Activated CD8-positive, alpha-beta memory T cell treated with anti-CD3 and anti-CD28 coated beads for 4 hours (primary cell): ENCODE measurements at regions not wholly inside any gene's neighbourhood (a gene's known extent, or its start where the extent isn't known, plus 50 kb on each side); places are given as distances from the start of the nearest gene placed in this dataset.

ENCODE experiments used
- DNase-seq, 2 donors: peaks; one replicate each; pipeline ENCODE4 v3.0.0-alpha.2; 2020; ENCODE audit warnings: low read depth in 2 of 2

GRCh38 chr6:26216359-26216885, 129.2 kb downstream of the HFE start:
- DNase-seq, result peak in 1 of 2 donors; percentile 54

DNA sequence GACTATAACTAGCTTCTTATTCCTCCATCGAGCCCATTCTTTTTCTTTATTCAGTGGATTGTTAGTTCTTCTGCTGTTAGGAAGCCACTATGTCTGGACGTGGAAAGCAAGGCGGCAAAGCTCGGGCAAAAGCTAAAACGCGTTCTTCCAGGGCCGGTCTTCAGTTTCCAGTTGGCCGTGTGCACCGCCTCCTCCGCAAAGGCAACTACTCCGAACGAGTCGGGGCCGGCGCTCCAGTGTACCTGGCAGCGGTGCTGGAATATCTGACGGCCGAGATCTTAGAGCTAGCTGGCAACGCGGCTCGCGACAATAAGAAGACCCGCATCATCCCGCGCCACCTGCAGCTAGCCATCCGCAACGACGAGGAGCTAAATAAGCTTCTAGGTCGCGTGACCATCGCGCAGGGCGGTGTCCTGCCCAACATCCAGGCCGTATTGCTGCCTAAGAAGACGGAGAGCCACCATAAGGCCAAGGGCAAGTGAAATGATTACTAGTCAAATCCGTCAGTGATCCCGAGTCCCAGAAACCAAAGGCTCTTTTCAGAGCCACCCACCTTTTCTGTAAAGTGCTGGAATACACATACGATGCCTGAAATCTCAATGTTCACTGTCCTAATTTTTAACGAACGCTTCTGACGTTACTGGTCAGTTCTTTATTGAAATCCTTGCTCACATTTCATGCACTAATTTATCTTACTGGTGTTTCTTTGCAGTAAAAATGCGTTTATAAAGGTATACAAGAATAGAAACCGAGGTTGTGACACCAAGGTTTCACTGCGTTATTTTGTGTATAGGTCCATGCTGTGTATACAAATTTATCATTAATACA, 129.9 kb downstream of the HFE start:
- DNase-seq, result peak in 1 of 2 donors; percentile 51

DNA sequence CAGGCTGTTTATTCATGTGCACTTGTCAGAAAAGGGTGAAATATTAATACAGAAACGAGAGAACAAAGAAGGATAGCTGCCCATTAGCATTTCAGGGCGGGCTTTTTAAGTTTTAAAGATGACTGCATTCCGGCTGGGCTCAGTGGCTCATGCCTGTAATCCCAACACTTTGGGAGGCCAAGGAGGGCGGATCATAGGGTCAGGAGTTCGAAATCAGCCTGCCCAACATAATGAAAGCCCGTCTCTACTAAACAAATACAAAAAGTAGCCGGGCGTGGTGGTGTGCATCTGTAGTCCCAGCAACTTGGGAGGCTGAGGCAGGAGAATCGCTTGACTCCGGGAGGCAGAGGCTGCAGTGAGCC, 130.5 kb downstream of the HFE start:
- DNase-seq, result no peak

GRCh38 chr6:26218824-26219223, 131.6 kb downstream of the HFE start:
- no peak for DNase-seq

GRCh38 chr6:26220145-26220970, 133.1 kb downstream of the HFE start:
- no peak for DNase-seq

DNA sequence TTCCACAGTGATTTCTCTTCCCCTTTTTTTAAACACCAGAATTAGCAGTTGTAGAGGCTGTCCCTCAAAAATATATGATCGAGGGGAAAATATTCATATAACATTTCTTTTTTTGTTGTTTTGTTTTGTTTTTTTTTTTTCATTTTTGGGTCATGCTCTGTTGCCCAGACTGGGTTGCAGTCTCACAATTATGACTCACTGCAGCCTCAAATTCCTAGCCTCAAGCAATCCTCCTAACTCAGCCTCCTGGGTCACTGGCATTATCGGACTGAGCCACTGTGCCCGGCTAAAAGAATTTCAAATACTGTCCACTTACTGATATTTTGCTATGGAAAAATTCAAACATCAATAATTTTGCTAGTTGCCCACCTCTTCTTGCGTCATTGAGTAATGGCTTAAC, 134.0 kb downstream of the HFE start:
- no peak for DNase-seq

DNA sequence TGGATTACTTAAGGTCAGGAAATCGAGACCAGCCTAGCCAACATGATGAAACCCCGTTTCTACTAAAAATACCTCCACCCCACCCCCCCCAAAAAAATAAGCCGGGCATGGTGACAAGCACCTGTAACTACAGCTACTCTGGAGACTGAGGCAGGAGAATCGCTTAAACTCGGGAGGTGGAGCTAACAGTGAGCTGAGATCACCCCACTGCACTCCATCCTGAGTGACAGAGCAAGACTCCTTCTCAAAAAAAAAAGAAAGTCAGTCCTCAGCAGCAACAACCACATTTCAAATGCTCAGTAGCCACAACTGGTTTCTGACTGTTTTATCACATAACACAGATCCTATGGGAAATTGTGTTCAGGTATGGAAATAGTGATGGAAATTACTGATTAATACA, 135.3 kb downstream of the HFE start:
- no peak for DNase-seq

DNA sequence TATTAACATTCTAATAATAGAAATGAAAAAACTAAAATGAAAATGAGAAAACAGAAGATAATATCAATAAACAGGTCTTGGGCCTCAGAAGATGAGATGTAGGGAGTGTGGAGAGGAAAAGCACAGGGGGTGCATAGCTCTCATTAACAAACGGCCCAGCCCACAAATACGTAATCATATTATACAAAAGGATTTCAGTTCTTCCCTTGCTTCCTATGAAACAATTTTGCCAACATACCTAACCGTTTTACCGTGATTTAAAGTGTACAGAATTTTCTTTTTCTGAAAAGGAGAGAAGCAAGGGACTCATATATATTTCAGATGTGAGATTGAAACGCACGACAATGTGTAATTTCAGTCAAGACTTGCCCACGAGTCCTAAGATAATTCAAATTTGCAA, 136.0 kb downstream of the HFE start:
- DNase-seq, result no peak

DNA sequence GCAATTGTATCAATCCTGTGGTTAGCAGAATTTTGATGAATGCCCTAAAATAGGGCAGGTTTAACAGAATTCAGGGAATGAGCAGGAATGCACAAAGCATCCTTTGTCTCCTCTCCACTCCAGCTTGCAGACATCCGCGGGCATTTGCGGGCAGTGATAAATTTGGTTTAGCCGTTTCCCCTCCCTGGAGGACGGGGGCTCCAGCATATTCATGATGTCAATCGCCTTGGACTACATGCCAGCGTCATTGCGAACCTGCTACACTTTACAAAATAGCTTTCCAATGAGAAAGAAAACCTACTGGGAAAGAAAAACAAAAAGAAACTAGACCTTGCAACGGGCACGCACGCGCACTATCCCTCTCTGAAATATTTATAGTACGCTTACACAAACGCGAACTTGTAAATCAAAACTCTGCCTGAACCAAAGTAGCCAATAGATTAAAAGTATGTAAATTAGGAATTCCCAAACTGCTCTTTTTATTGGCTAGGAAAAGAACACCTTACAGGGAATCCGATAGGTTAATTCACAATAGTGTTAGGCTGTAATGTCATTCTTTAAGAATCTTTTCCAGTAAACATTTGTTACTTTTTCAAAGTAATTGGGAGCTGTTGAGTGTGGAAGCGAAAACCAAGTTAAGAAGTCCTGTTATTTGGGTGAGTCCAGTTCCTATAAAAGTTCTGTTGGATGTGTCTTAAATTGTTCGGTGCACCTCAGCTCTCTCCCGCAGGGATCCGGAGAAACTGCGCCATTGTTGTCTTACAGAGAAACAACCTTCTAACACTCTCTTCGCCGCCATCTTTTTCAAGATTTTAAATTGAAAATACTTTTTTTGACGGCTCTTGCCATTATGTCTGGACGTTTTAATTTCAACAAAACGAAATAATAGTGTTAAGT, 136.7 kb downstream of the HFE start:
- no peak for DNase-seq

DNA sequence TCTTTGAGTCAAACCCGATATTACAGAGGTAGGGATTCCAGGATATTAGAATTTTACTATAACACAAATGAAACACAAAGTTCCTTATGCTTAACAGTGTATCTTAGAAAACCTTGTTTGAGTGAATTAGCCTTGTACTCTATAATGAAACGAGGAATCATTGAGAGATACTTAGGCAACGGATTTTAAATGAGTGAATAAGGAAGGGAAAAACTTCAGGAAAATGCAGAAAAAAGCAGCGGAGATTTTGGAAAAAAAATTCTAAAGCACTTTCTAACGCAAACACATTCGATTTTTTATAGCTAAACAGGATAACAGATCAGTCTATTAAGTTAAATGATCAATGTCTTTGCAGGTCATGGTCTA, 137.3 kb downstream of the HFE start:
- DNase-seq, result no peak

GRCh38 chr6:26224940-26225847, 138.0 kb downstream of the HFE start:
- no peak for DNase-seq

GRCh38 chr6:26225848-26226578, 138.8 kb downstream of the HFE start:
- DNase-seq, result no peak

DNA sequence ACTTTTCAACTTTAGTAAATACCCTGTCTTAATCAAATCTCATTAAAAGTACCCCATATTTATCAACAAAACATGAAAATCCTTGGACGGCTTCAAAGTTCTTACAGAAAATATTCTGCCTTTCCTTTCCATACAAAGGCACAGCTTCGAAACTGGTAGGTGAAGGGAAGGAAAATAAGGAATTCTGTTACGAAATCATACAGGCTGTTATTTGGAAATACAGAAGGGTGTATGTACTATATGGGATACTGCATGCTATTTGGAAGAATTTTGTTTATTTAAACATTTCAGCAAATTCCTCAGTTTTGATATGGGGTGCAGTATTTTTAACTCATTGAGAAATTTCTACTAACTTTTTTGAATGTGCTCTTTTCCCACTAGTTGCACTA, 138.4 kb upstream of the BTN3A2 start:
- no peak for DNase-seq

DNA sequence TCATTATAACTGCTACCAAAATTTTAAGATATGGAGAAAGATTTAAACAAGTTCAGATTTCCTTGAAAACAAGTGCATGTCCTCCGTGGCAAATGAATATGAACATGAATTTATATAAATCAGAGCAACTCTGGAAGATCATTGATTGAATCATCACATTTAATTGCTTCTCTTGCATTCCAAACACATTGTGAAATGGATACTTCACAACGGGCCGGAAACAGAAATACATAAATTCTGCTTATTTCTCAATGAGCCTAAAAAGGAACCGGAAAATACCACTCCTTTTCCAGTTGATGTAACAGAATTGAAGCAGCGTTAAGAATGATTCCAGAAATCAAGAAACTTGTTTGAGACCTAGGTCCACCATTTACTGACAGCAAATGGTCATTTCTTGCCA, 134.6 kb upstream of the BTN3A2 start:
- no peak for DNase-seq

- no peak for DNase-seq
Observed at GRCh38 chr6:26231006-26231587, 133.9 kb upstream of the BTN3A2 start.

DNA sequence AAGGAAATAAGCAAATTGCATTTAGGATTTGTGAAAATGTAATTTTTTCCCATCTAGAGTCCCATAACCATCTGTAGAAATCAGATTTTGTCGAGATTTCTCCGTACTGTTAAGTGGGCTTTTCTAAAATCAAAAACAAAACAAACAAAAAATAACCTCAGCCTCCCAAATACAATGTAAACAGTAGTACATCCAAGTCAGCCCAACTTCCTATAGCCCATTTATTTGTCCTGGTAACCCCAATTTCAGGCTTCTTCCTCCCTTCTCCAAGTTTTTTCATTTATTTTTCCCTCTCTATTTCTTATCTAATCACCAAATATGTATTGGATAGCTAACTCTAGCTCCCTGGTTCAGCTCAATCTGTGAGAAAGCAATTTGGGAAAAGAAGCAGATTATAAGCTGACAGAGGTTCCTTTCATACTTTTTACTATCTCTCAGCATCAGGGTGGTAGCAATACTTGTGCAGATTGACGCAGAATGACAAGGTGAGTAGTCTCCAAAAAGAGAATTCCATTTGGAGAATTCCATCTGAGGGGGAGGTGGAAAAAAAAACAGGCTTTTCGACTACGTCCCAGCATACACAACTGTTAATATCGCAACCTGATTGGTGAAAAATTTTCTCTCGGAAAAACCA, 132.6 kb upstream of the BTN3A2 start:
- no peak for DNase-seq

GRCh38 chr6:26232940-26233648, 131.9 kb upstream of the BTN3A2 start:
- DNase-seq, result no peak

- DNase-seq, result no peak
Observed at GRCh38 chr6:26233649-26234420, 131.2 kb upstream of the BTN3A2 start.
